ENCODE measurements at regions not wholly inside any gene's neighbourhood (a gene's known extent, or its start where the extent isn't known, plus 50 kb on each side); places are given as distances from the start of the nearest gene placed in this dataset.

- no peak for FAIRE-seq
- DNase-seq (ENCODE audit: insufficient read length, low spot score), result no peak
- TF ChIP-seq POLR2A (IDR thresholded peaks at IDR 0.05; ENCODE audit: low read depth, low read length), result no peak
Observed at GRCh38 chr2:53098696-53099078, 668.9 kb upstream of the CHAC2 start.

- no peak for TF ChIP-seq POLR2A (IDR thresholded peaks at IDR 0.05; ENCODE audit: low read depth, low read length)
- DNase-seq (ENCODE audit: insufficient read length, low spot score) (no peak), FAIRE-seq (no peak)
Observed at GRCh38 chr2:53096351-53096750, 671.3 kb upstream of the CHAC2 start.

GRCh38 chr2:53095664-53096063 lies 671.9 kb upstream of the CHAC2 start:
- FAIRE-seq, result no peak
- no peak for TF ChIP-seq POLR2A (IDR thresholded peaks at IDR 0.05; ENCODE audit: low read depth, low read length)
- no peak for DNase-seq (ENCODE audit: insufficient read length, low spot score)

- no peak for DNase-seq (ENCODE audit: insufficient read length, low spot score)
- TF ChIP-seq POLR2A (IDR thresholded peaks at IDR 0.05; ENCODE audit: low read depth, low read length), result no peak
- no peak for FAIRE-seq
Observed at GRCh38 chr2:53095227-53095626, 672.4 kb upstream of the CHAC2 start.

GRCh38 chr2:53093355-53093754 lies 674.2 kb upstream of the CHAC2 start:
- DNase-seq (ENCODE audit: insufficient read length, low spot score) (no peak), FAIRE-seq (no peak)
- no peak for TF ChIP-seq POLR2A (IDR thresholded peaks at IDR 0.05; ENCODE audit: low read depth, low read length)

- FAIRE-seq (no peak), DNase-seq (ENCODE audit: insufficient read length, low spot score) (no peak)
- no peak for TF ChIP-seq POLR2A (IDR thresholded peaks at IDR 0.05; ENCODE audit: low read depth, low read length)
Observed at GRCh38 chr2:53091183-53091582, 676.4 kb upstream of the CHAC2 start.

GRCh38 chr2:53087874-53088461 lies 679.6 kb upstream of the CHAC2 start:
- no peak for TF ChIP-seq POLR2A (IDR thresholded peaks at IDR 0.05; ENCODE audit: low read depth, low read length)
- no peak for DNase-seq (ENCODE audit: insufficient read length, low spot score)
- FAIRE-seq, result no peak

GRCh38 chr2:53087262-53087873 lies 680.2 kb upstream of the CHAC2 start:
- no peak for DNase-seq (ENCODE audit: insufficient read length, low spot score)
- peak; percentile 91 for FAIRE-seq
- TF ChIP-seq POLR2A (IDR thresholded peaks at IDR 0.05; ENCODE audit: low read depth, low read length), result no peak

GRCh38 chr2:53077413-53077812 lies 690.2 kb upstream of the CHAC2 start:
- no peak for FAIRE-seq
- TF ChIP-seq POLR2A (IDR thresholded peaks at IDR 0.05; ENCODE audit: low read depth, low read length), result no peak
- no peak for DNase-seq (ENCODE audit: insufficient read length, low spot score)

- FAIRE-seq (no peak), DNase-seq (ENCODE audit: insufficient read length, low spot score) (no peak)
- no peak for TF ChIP-seq POLR2A (IDR thresholded peaks at IDR 0.05; ENCODE audit: low read depth, low read length)
Observed at GRCh38 chr2:53075760-53076159, 691.8 kb upstream of the CHAC2 start.

GRCh38 chr2:53067533-53067932 lies 700.1 kb upstream of the CHAC2 start:
- FAIRE-seq, result no peak
- no peak for DNase-seq (ENCODE audit: insufficient read length, low spot score)
- no peak for TF ChIP-seq POLR2A (IDR thresholded peaks at IDR 0.05; ENCODE audit: low read depth, low read length)

- no peak for FAIRE-seq
- DNase-seq (ENCODE audit: insufficient read length, low spot score), result no peak
Observed at GRCh38 chr2:53067056-53067455, 700.5 kb upstream of the CHAC2 start.

GRCh38 chr2:53064154-53064553 lies 703.5 kb upstream of the CHAC2 start:
- TF ChIP-seq POLR2A (IDR thresholded peaks at IDR 0.05; ENCODE audit: low read depth, low read length), result no peak
- DNase-seq (ENCODE audit: insufficient read length, low spot score) (no peak), FAIRE-seq (no peak)

More at GRCh38 chr2:53067056-53067455, 700.5 kb upstream of the CHAC2 start:
- TF ChIP-seq POLR2A (IDR thresholded peaks at IDR 0.05; ENCODE audit: low read depth, low read length), result no peak

GRCh38 chr2:53058526-53058925 lies 709.1 kb upstream of the CHAC2 start:
- DNase-seq (ENCODE audit: insufficient read length, low spot score) (peak; percentile 2), FAIRE-seq (peak; percentile 86)
- no peak for TF ChIP-seq POLR2A (IDR thresholded peaks at IDR 0.05; ENCODE audit: low read depth, low read length)

GRCh38 chr2:53053937-53054336 lies 713.7 kb upstream of the CHAC2 start:
- DNase-seq (ENCODE audit: insufficient read length, low spot score) (no peak), FAIRE-seq (no peak)
- no peak for TF ChIP-seq POLR2A (IDR thresholded peaks at IDR 0.05; ENCODE audit: low read depth, low read length)

Data from H54 (cell line).